Epithelial cell of esophagus (primary cell): ENCODE measurements at regions not wholly inside any gene's neighbourhood (a gene's known extent, or its start where the extent isn't known, plus 50 kb on each side); places are given as distances from the start of the nearest gene placed in this dataset.

Experiments used
- DNase-seq: peaks from one replicate; pipeline ENCODE4 v3.0.0; 2010; ENCODE audit warnings: low read depth
- H3K4me3 ChIP-seq: 2 replicates; pipeline ENCODE4 v1.5.1; 2011; ENCODE audit warnings: mild to moderate bottlenecking, low read length, control low read depth
- TF ChIP-seq, protein P1 (sequence below): IDR thresholded peaks from 2 replicates; pipeline ENCODE4 v1.5.1; 2011; ENCODE audit warnings: low read depth, mild to moderate bottlenecking, low read length, control low read depth, inconsistent platforms; ENCODE audit not compliant: insufficient read depth; ENCODE audit errors: missing control alignments

DNA sequence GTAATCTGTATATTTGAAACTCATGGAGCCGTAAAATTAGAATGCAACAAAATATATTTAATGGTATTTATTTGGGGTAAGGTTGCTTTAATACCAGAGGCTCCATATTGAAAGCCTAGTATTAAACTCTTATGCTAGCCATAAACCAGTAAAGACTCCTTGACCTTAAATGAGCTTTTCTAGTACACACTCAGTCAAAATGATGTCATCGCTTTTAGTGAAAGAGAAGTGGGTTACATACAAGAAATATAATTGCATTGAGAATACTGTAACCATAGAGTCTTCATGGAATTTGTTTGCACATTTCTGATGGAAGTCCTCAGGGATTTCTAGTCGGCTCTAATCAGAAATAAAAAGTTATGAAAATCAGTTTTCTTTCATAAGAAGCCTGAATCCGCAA, 757.6 kb downstream of the GBE1 start:
- DNase-seq = no peak
- TF ChIP-seq, protein P1, sequence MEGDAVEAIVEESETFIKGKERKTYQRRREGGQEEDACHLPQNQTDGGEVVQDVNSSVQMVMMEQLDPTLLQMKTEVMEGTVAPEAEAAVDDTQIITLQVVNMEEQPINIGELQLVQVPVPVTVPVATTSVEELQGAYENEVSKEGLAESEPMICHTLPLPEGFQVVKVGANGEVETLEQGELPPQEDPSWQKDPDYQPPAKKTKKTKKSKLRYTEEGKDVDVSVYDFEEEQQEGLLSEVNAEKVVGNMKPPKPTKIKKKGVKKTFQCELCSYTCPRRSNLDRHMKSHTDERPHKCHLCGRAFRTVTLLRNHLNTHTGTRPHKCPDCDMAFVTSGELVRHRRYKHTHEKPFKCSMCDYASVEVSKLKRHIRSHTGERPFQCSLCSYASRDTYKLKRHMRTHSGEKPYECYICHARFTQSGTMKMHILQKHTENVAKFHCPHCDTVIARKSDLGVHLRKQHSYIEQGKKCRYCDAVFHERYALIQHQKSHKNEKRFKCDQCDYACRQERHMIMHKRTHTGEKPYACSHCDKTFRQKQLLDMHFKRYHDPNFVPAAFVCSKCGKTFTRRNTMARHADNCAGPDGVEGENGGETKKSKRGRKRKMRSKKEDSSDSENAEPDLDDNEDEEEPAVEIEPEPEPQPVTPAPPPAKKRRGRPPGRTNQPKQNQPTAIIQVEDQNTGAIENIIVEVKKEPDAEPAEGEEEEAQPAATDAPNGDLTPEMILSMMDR = no peak
- H3K4me3 ChIP-seq = no peak overlapping the region

DNA sequence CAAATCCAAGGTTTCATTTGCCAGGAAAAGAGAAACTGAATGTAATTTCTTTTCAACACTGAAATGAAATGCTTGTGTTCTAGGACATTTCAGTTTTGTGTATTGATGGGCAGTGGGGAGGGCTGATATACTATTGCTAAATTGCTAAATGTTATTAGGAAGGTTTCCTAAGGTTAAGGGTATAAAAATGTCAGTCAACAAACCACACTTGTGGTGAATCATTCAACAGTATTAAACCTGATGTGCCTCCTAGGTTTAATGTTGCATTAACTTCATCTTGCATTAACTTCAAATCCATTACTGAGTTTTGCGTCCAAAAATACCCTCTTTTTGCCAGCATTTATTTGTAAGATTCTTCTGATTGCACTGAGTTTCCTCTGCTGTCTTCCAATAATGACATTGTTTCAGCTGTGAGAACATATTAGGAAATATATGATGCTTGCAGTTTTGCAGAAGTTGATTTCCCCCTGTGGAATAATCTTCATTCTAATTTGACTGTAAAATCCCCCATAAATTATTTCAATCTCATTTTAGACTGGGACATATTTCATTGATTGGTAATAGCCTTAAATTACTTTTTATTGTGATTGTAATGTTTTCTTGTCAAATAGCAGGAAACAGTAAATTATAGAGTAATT, 758.3 kb downstream of the GBE1 start:
- H3K4me3 ChIP-seq = no peak overlapping the region
- DNase-seq = no peak
- TF ChIP-seq, protein P1 = no peak

DNA sequence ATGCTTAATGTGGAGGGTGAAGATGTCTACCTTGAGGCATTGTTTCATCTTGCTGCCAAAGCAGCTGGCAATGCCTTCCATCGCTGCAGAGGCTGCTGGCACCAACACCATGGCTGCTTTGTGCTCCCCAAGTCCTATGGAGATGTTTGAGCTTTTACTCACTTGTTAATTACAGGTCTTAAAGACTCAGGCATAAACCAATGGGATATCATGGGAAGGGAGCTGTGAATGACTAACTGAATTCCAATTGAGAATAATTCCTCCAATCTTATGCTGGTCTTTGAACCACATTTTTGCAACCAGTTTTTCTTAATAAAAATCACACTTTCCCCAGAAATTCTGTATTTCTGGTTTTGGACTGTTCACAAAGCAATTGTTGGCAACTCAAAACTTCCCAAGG, 762.0 kb downstream of the GBE1 start:
- no peak overlapping the region for H3K4me3 ChIP-seq
- no peak for DNase-seq
- TF ChIP-seq, protein P1 = no peak

DNA sequence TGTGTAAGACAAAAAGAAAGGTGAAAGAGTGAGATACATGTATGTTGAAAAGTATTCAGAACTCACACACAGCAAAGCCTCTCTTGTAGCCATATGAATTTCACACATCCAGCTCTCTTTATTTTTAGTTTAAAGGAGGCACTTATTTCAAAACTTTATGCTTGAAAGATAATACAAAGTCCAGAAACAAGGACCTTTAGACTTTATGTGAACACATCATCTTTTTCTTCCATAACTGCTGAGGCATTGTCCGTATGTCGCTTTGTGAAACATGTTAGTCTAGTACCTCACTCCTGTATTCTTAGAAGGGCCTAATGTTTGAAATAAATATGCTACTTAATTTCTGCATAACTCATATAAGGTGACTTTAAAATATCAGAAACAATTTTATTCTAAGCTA, 763.4 kb downstream of the GBE1 start:
- TF ChIP-seq, protein P1 = no peak
- H3K4me3 ChIP-seq = no peak overlapping the region
- no peak for DNase-seq

DNA sequence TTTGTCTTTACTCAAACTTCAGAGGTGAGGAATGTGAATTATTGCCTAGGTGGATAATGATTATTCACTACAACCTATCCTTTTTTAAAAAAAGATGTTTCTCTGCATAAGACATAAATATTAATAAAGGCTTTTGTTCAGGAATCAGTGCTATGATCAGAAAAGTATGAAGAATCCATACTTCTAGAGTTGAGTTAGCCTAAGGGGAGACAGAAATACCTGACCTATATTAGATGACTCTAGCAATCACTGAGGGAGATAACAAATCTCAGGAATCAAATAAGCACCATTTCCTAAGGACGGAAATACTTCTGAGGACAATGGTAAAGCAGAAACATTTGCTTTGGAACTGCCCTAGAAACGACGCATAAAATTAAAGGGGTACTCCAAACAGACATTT, 763.8 kb downstream of the GBE1 start:
- H3K4me3 ChIP-seq = no peak overlapping the region
- DNase-seq = no peak
- TF ChIP-seq, protein P1 = no peak

DNA sequence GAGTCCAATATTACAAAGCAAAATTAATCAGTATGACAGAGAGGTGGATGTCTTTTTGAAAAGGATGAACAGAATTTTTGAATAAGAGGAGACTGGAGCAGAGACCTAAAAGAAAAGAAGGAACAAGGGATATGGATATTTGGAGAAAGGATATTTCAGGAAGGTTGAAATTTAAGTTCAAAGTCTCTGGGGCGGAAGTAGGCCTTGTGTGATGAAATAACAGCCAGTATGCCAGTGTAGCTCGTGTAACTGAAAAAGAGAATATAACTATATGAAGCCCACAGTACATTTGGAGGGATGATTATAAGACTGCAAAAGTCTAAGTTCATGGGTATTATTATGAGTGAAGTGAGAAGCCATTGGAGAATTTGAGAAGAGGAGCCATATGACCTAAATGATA, 766.7 kb downstream of the GBE1 start:
- TF ChIP-seq, protein P1 = no peak
- no peak overlapping the region for H3K4me3 ChIP-seq
- DNase-seq = no peak

DNA sequence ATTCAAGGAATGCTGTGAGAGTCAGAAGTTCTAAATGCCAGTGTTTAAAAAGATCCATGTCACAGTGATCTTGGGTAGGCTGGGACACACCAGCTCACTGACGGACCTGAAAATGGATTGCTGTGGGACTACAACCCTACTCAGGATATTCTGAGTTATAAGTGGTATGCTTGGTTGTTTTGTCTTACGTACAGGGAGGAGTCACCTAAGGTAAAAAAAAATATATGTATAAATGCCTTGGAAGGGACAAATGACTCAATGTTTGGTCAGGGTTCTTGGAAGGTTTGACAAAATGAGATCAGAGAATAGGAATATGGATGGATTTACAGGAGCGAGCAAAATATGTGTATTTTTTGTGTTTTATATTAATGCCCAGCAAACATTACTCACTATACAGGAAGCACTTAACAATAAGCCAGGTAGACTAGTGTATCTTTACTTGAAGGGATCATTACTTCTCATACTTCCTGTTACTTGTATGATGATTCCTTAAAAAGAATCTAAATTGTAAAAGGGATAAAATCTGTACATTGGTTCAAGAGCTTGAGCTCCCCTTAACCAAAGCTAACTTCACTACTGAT, 767.3 kb downstream of the GBE1 start:
- DNase-seq = no peak
- TF ChIP-seq, protein P1 = no peak
- no peak overlapping the region for H3K4me3 ChIP-seq
